Adrenal gland (tissue), 9 donors: ENCODE measurements at regions not wholly inside any gene's neighbourhood (a gene's known extent, or its start where the extent isn't known, plus 50 kb on each side); places are given as distances from the start of the nearest gene placed in this dataset.

Experiments used
- DNase-seq, 7 donors: peaks; one replicate each; pipeline ENCODE4 v3.0.0-alpha.2; 2019 to 2020
- H3K27ac ChIP-seq, 5 donors: fragments of 200-600 bp; sonication (generic) in 4 of 5; 1 replicate in 3 of 5; 2 replicates in 2 of 5; pipeline versions ENCODE4 v1.5.1 to v1.8.0; 2016 to 2020; ENCODE audit warnings: mild to moderate bottlenecking in 1 of 5
- H3K27me3 ChIP-seq: fragments of 200-600 bp; 2 replicates; pipeline ENCODE4 v1.8.0; 2021
- H3K36me3 ChIP-seq, 2 donors: fragments of 200-600 bp; replicated peaks in 1 of 2; 1 replicate in 1 of 2; 2 replicates in 1 of 2; pipeline versions ENCODE4 v1.5.1 to v1.8.0; 2018 to 2022
- H3K4me1 ChIP-seq, 2 donors: fragments of 200-600 bp; replicated peaks in 1 of 2; 1 replicate in 1 of 2; 2 replicates in 1 of 2; pipeline versions ENCODE4 v1.5.1 to v1.8.0; 2018 to 2021
- H3K4me3 ChIP-seq, 4 donors: fragments of 200-600 bp; sonication (generic) in 3 of 4; one replicate each; pipeline ENCODE4 v1.5.1; 2016 to 2018
- H3K9me3 ChIP-seq, 3 donors: fragments of 200-600 bp; sonication (generic) in 1 of 3; replicated peaks in 1 of 3; 1 replicate in 2 of 3; 2 replicates in 1 of 3; pipeline versions ENCODE4 v1.5.1 to v1.8.0; 2016 to 2021
- CTCF ChIP-seq, 6 experiments: fragments of 450-650 bp in 4 of 6; fragments of 200-600 bp in 2 of 6; sonication (generic) in 1 of 6; IDR thresholded peaks; 1 replicate in 5 of 6; 2 replicates in 1 of 6; pipeline versions ENCODE4 v1.5.1 to v1.8.0; 2016 to 2021; ENCODE audit warnings: antibody characterized with exemption in 6 of 6, mild to moderate bottlenecking in 2 of 6, moderate library complexity in 1 of 6
- POLR2A ChIP-seq, 2 donors: fragments of 450-650 bp; IDR thresholded peaks; one replicate each; pipeline ENCODE4 v1.6.1; 2017; ENCODE audit warnings: antibody characterized with exemption in 2 of 2, mild to moderate bottlenecking in 2 of 2, moderate library complexity in 1 of 2
- whole genome bisulfite sequencing, 4 donors: extraction: QIAGEN DNeasy Blood & Tissue Kit in 2 of 4; methylation state at CpG; one replicate each; pipeline versions ENCODE4 v1.1.5 to v1.1.7; 2013 to 2017; 5-methylcytosine and 5-hydroxymethylcytosine counted together
- intact Hi-C, 2 donors: fragments of 100-400 bp; cut with DNase I; formaldehyde crosslinking; loops; one replicate each; pipeline versions ENCODE4 v1.14.1 to v1.15.0; 2022 to 2023
- donor health status: healthy with polysubstance abuse.
- donor health status: Bipolar disorder and iron deficiency.
- donor health status: DM: yes; HTN: yes; CAD: no.
- donor health status: DM: no; HTN: no; CAD: no.
- donor health status: DM: no; HTN: no; CAD: no.

- Histone ChIP-seq H3K4me1 (no peaks in the 10 kb centered on the region), H3K36me3 (no peaks in the 10 kb centered on the region), H3K4me3 (no peak overlapping the region), H3K9me3 (no peaks in the 10 kb centered on the region), H3K27ac (no peak overlapping the region), H3K27me3 (no peaks in the 10 kb centered on the region)
- no peak for DNase-seq
- no peak for TF ChIP-seq CTCF (IDR thresholded peaks at IDR 0.05)
- TF ChIP-seq POLR2A (IDR thresholded peaks at IDR 0.05) = no peak
- WGBS, 4 donors = 67 to 73% (median 69%) methylated on average over 1 of the region's 1 CpG
- intact Hi-C loops = no loop called here
Measured at GRCh38 chr5:29162297-29162696, 2031.2 kb upstream of the CDH6 start.

GRCh38 chr5:29161399-29162291 is 2031.8 kb upstream of the CDH6 start:
- H3K4me3 ChIP-seq = no peak overlapping the region
- TF ChIP-seq CTCF (IDR thresholded peaks at IDR 0.05) (no peak), POLR2A (IDR thresholded peaks at IDR 0.05) (no peak)
- no peaks in the 10 kb centered on the region for H3K27me3 ChIP-seq
- WGBS, 4 donors = 50 to 75% (median 61%) methylated on average over 1 of the region's 1 CpG
- H3K9me3 ChIP-seq = no peaks in the 10 kb centered on the region
- DNase-seq = no peak
- no peaks in the 10 kb centered on the region for H3K4me1 ChIP-seq
- no peaks in the 10 kb centered on the region for H3K36me3 ChIP-seq
- intact Hi-C loops = no loop called here
- H3K27ac ChIP-seq = no peak overlapping the region

DNA sequence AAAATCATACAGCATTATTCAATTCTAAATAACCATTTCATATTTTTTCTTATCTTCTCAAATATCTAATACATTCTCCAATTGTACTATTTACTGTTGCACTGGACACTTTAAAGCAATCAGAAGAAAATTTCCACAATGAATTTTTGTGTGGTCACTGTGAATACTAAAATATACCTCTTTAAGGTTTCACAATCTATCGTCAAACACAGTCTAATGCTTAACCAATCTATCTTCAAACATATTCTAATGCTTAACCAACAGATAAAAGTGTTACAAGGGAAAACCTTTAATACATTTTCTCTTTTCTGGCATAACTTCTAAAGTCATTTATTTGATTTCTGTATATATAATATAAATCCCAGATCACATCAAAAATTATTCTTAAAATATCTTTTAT is 2035.5 kb upstream of the CDH6 start:
- Histone ChIP-seq H3K27ac (no peak overlapping the region), H3K36me3 (no peaks in the 10 kb centered on the region), H3K9me3 (no peaks in the 10 kb centered on the region), H3K4me1 (no peaks in the 10 kb centered on the region), H3K4me3 (no peak overlapping the region), H3K27me3 (no peaks in the 10 kb centered on the region)
- no peak for DNase-seq
- intact Hi-C loops = no loop called here
- WGBS, 4 donors = 68 to 81% (median 72%) methylated on average over 1 of the region's 1 CpG
- no peak for TF ChIP-seq CTCF (IDR thresholded peaks at IDR 0.05)

- H3K9me3 ChIP-seq = no peaks in the 10 kb centered on the region
- no peaks in the 10 kb centered on the region for H3K36me3 ChIP-seq
- no peak overlapping the region for H3K27ac ChIP-seq
- intact Hi-C loops = no loop called here
- no peaks in the 10 kb centered on the region for H3K4me1 ChIP-seq
- H3K27me3 ChIP-seq = no peaks in the 10 kb centered on the region
- H3K4me3 ChIP-seq = no peak overlapping the region
- WGBS, 4 donors = 52 to 63% (median 60%) methylated on average over 2 of the region's 2 CpGs
- TF ChIP-seq CTCF (IDR thresholded peaks at IDR 0.05) (no peak), POLR2A (IDR thresholded peaks at IDR 0.05) (no peak)
- no peak for DNase-seq
Measured at GRCh38 chr5:29150840-29151239, 2042.6 kb upstream of the CDH6 start.
